ENCODE measurements at regions not wholly inside any gene's neighbourhood (a gene's known extent, or its start where the extent isn't known, plus 50 kb on each side); places are given as distances from the start of the nearest gene placed in this dataset.

DNA sequence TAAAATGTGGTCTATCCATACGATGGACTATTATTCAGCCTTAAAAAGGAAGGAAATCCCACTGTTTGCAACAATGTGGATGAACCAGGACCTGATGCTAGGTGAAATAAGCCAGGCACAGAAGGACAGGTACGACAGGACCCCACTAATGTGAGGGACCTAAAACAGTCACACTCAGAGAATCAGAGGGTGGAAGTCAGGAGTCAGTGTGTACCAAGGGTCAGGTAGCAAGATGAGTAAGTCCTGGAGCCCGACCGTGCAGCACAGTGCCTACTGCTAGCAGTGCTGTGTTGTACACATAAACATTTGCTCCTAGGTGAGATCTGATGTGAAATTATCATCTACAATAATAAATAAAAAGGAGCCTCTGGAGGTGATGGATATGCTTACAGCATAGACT, 322.3 kb downstream of the GLRX3 start:
- no peak overlapping the region for H3K27ac ChIP-seq
- TF ChIP-seq ZFX (IDR thresholded peaks at IDR 0.05) (no peak), CTCF (conservative IDR thresholded peaks at IDR 0.05) (no peak)

DNA sequence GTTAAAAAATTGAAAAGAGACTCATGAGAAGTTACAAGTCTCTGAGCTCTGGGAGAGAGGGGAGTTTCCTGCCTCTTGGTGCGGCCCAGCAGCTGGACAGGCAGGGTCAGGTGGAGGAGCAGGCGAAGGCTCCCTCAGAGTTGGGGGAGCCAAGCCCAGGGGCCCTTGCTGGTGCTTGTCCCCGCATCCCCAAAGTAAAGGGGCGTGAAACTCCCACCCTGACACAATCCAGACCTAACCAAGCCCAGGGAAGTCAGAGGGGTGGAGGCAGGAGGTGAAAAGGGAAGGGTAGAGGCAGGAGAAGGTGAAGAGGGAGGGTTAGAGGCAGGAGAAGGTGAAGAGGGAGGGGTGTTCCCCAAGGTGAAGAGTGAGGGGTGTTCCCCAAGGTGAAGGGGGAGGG, 322.8 kb downstream of the GLRX3 start:
- H3K27ac ChIP-seq, result no peak overlapping the region
- no peak for TF ChIP-seq CTCF (conservative IDR thresholded peaks at IDR 0.05)
- TF ChIP-seq ZFX (IDR thresholded peaks at IDR 0.05), result no peak

DNA sequence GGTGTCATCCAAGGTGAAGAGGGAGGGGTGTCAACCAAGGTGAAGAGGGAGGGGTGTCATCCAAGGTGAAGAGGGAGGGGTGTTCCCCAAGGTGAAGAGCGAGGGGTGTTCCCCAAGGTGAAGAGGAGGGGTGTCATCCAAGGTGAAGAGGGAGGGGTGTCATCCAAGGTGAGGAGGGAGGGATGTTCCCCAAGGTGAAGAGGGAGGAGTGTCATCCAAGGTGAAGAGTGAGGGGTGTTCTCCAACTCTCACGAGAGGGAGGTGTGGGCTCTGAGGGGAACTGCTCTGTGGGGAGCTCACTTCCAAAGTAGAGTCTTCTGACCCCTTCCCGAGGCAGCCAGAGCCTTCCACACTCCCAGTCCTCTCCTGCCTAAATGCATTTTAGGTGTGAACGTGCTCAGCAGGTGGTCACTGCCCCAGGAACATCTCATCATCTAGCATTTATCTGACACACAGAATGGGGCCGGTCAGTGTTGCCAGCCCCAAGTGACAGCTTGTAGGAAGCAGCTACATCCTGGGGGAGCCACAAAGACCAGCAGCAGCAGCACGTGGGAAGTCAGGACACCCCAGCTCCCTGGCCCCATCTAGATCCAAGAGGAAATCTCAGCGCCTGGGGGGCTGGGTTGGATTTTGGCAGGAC, 323.8 kb downstream of the GLRX3 start:
- no peak overlapping the region for H3K27ac ChIP-seq
- no peak for TF ChIP-seq CTCF (conservative IDR thresholded peaks at IDR 0.05)
- no peak for TF ChIP-seq ZFX (IDR thresholded peaks at IDR 0.05)

- no peak for TF ChIP-seq CTCF (conservative IDR thresholded peaks at IDR 0.05)
- TF ChIP-seq ZFX (IDR thresholded peaks at IDR 0.05), result no peak
- no peak overlapping the region for H3K27ac ChIP-seq
Measured at GRCh38 chr10:130461631-130462030, 325.4 kb downstream of the GLRX3 start.

DNA sequence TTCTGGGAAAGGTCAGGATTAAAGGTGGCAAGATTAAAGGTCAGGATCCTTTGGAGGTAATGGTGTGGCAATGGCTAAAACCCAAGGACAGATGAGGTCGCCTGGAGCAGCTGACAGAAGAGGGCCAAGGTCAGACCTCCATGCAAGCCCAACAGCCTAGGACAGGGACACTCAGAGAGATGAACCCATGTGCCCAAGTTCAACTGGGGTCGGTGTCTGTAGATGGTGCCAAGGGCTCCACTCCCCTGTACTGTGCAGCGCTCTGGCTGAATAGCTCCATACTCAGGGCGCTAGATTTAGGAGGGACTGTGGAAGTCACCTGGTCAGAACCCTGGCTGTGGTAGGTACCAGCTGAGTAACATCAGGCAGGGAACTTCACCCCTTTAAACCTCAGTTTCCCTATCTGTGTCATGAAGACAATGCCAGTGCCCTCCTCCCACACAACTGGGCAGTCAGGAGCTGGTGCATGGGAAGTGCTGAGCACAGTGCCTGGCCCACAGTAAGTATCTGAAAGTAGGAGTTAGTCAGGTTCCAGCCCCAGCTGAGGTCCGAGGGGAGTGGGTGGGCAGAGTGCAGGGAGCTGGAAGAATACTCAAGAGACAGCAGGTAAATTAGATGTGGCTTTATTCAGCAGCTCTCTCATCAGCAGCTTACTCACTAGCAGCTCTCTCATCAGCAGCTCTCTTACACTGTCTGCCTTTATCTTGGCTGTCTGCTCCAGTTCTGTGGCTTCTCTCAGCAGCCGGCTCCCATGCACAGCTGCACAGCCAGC, 327.1 kb downstream of the GLRX3 start:
- TF ChIP-seq ZFX (IDR thresholded peaks at IDR 0.05), result no peak
- TF ChIP-seq CTCF (conservative IDR thresholded peaks at IDR 0.05), result no peak
- peak overlapping the region; percentile 51 for H3K27ac ChIP-seq

- TF ChIP-seq CTCF (conservative IDR thresholded peaks at IDR 0.05) (no peak), ZFX (IDR thresholded peaks at IDR 0.05) (no peak)
Measured at GRCh38 chr10:130463876-130464364, 327.7 kb downstream of the GLRX3 start.

DNA sequence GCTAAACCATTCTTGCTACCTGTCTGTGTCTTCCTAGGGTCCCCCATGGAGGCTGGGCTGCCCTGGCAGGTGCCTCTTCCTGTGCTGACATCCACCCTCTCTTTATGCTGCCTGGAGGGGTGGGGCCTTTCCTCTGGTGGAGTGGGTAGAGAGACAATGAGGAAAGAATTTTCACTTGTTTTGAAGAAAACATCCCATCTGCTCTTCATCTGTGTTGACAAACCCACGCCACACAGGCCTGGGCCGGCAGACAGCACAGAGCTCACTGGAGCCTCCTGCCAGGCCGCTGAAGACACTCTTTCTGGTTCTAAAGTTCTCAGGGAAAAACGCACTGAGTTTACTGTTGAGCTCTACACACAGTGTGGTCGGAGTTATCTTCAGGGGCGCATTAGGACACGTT, 328.2 kb downstream of the GLRX3 start:
- H3K27ac ChIP-seq, result peak overlapping the region; percentile 51
- TF ChIP-seq ZFX (IDR thresholded peaks at IDR 0.05) (no peak), CTCF (conservative IDR thresholded peaks at IDR 0.05) (no peak)

More at GRCh38 chr10:130463876-130464364, 327.7 kb downstream of the GLRX3 start:
- H3K27ac ChIP-seq, result peak overlapping the region; percentile 51
